NCI-H1105 treated with DMSO at 0.1 percent for 48 hours (cell line): ENCODE measurements at regions not wholly inside any gene's neighbourhood (a gene's known extent, or its start where the extent isn't known, plus 50 kb on each side); places are given as distances from the start of the nearest gene placed in this dataset.
"Not testable (repeated sequence)": the region's sequence is repeated elsewhere in the genome, so short reads cannot be mapped to it uniquely, and the experiment has no call there.

Experiments used
- DNase-seq: peaks from one replicate; lab custom pipeline; 2025; lab: John Stamatoyannopoulos, UW

DNA sequence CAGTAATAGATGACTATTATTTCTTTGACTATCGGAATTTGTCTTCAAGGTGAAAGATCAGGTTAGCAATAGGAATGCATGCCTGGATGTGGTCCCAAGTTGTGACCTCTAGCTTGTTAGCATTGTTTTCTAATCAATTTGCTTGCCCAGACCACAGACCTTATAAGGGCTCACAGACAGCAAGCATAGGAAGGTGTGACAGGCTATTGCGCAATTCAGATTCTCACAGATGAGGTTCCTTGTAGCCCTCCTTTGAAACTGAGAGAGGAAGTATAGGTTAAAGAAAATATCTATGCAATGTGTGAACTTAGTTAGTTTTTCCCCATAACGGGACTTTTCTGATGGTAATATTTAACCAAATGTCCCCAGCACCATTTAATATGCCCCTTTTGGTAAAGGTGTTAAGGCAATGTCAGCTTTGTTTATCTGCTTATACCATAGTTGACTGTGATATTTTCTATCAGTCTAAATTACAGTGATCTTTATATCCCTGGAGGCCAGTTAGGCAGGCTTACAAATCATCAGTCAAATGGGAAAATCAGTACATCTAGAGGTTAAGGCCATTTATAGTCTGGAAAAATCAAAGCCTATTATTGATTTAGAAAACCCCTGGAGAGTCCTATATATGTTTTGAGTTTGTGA is 168.1 kb upstream of the MBNL1 start:
- DNase-seq, result no peak

DNA sequence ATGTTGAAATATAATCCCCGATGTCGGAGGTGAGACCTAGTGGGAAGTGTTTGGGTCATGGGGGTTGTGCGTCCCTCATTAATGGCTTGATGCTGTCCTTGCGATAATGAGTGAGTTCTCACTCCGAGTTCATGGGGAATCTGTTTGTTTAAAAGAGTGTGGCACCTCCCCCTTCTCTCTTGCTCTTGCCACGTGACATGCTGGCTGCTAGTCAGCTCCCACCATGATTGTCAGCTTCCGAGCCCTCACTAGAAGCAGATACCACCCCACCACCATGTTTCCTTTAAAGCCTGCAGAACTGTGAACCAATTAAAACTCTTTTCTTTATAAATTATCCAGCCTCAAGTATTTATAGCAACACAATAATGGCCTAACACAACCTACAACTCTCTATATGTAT is 166.3 kb upstream of the MBNL1 start:
- no peak for DNase-seq

DNA sequence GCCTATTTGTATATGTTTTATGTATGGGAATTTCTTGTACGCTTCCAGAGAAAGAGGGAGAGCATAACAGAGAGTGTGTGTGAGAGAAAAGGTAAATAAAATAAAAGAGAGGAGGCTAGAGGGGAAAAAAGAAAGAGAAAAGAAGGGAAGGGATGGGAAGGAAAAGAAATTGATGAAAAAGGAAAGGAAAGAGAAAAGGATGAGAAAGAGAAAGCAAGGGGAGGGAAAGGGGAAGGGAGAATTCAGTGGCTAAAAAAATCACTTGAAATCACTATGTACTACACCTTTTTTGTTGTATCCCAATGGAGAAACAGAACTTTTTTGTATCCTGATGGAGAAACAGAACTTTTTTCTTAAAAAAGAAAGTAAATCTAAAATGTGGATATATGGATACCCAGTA is 165.5 kb upstream of the MBNL1 start:
- DNase-seq, result no peak

DNA sequence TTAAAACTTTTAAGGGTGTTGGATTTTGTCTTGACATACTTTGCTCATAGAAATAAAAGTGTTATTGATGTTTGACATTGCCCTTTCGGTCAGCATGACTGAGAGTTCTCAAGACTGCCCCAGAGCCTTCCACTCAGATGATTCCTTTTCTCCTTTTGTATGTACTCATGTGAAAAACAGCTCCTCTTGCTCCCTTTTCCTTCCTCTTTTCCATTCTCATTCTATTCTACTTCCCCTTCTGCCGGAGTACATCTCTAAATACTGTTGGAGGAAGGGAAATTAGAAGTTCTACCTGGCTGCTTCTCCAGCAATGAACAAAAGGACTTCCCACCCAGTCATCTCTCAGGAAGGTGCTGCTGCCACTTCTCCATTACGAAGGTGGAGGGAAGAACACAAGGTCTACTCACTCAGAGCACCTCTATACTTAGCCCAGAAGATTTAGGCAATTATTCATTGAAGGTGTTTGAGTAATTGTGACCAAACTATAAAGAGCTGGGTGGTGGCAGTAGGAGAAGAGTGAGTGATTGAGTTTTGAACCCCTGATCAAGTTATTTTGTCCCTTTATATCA is 163.8 kb upstream of the MBNL1 start:
- DNase-seq, result no peak

GRCh38 chr3:152105446-152105845 is 163.3 kb upstream of the MBNL1 start:
- DNase-seq, result no peak

DNA sequence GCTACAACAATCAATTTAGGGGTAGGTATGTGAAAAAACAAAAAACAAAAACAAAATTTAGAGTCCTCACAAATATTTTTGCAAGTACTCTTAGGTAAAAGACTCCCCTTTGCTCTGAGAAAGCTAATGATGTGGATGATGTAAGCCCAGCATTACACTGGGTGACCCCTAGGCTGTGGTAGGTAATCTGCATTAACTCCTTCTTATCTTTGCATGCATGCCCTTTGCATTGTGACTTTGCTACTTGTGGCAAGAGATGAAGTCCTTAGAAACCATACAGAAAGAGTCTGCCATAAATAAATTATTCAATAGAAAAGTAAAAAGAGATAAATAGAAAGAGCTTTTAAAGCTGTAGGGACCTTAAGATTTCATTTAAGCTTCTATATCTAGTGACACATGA is 159.7 kb upstream of the MBNL1 start:
- no peak for DNase-seq

DNA sequence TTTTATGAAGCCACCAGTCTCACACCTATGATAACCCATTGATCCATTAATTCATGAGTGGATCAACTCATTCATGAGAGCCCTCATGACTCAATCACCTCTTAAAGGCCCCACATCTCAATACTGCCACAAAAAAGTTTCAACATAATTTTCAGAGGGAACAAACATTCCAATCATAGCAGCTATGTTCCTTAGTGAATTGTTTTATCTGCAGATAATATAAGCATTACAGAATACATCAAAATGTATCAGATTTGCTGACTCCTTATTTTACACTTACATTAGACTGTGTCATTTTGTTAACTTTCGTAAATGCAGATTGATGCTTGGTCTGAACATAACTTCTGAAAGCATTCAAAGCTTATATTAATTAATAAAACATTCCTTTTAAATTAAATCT is 155.3 kb upstream of the MBNL1 start:
- no peak for DNase-seq

- DNase-seq, result no peak
These were observed 154.6 kb upstream of the MBNL1 start for GRCh38 chr3:152113992-152114651.

- no peak for DNase-seq
These were observed 148.0 kb upstream of the MBNL1 start for GRCh38 chr3:152120601-152121269.

DNA sequence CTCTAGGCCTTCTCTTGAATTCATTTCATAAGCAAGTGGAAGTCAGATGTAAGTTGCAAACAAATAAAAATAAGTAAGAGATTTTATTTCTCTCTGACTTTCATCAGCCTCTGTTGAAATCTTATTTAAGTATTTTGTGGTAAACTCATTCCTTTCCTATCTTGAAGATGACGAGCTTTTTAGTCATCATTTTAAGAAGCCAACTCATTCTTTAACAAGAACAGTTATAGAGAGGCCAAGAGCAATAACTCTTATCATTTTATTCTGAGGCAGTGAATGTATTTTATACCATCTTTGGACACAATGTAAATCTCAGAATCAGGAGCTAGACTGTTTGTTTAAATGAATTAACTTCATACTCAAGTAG is 147.5 kb upstream of the MBNL1 start:
- no peak for DNase-seq

DNA sequence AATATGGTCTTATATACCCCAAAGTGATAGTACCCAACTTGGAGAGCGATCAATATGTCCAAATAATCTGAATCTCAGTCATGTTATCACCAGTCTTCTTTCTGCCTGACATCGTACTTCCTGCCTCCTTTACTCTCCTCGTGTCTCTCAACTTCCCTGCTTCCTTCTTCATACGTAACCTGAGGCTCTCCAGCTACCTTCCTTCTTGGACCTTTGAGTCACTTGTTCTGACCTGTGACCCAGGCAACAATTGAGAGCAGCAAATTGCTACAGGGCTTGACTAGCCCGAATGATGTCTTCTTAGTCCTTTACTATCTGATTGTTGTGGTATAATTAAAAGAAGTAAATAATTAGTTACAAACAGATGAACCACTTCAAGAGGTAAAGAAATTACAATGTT is 145.9 kb upstream of the MBNL1 start:
- DNase-seq, result no peak

GRCh38 chr3:152123457-152123856 is 145.3 kb upstream of the MBNL1 start:
- DNase-seq, result no peak

- no peak for DNase-seq
These were observed 142.5 kb upstream of the MBNL1 start for GRCh38 chr3:152126260-152126659.

- no peak for DNase-seq
These were observed 141.7 kb upstream of the MBNL1 start for GRCh38 chr3:152127058-152127457.

GRCh38 chr3:152128356-152128755 is 140.4 kb upstream of the MBNL1 start:
- no peak for DNase-seq

DNA sequence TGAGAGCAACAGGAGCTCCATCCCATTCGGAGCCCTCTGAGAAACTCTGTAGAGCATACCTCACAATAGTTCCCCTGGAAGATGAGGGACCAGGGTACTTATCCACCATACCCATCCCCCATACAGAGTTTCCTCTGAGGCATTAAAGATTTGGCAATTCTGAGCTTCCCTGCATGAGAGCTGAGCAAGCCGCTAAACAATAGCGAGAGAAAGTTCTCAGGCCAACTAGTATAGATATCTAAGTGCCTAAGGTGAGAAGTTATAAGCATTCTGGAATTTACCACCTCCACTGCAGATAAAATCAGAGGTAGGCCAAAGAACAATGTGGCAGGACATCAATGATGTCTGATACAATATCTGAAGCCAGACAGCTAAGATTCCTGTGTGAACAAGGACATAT is 129.1 kb upstream of the MBNL1 start:
- DNase-seq, result no peak

- no peak for DNase-seq
These were observed 122.3 kb upstream of the MBNL1 start for GRCh38 chr3:152146461-152146860.

- no peak for DNase-seq
These were observed 121.0 kb upstream of the MBNL1 start for GRCh38 chr3:152147748-152148147.

GRCh38 chr3:152148579-152148978 is 120.2 kb upstream of the MBNL1 start:
- DNase-seq, result no peak

- DNase-seq, result no peak
These were observed 118.9 kb upstream of the MBNL1 start for GRCh38 chr3:152149832-152150231.

GRCh38 chr3:152151216-152151876 is 117.4 kb upstream of the MBNL1 start:
- DNase-seq, result no peak

- DNase-seq, result not testable (repeated sequence)
These were observed 116.6 kb upstream of the MBNL1 start for GRCh38 chr3:152151877-152152765.
